ENCODE measurements at regions not wholly inside any gene's neighbourhood (a gene's known extent, or its start where the extent isn't known, plus 50 kb on each side); places are given as distances from the start of the nearest gene placed in this dataset.

- DNase-seq: no peak
- intact Hi-C loops (cut with DNase I; ENCODE audit: low total_unique reads): no loop called here
- Histone ChIP-seq H3K4me1 (peaks cover 0 to 12% (median 2%) of the 10 kb centered on the region in 6 donors), H3K4me3 (no peak overlapping the region), H3K27me3 (replicated peaks in 1 of 7) (no peaks in the 10 kb centered on the region), H3K9me3 (no peaks in the 10 kb centered on the region), H3K36me3 (peaks cover 0 to 12% (median 0%) of the 10 kb centered on the region in 6 donors), H3K27ac (no peak overlapping the region)
- no peak for TF ChIP-seq POLR2AphosphoS5 (IDR thresholded peaks at IDR 0.05)
- no peak for TF ChIP-seq CTCF (IDR thresholded peaks at IDR 0.05 in 8 of 11, conservative IDR thresholded peaks at IDR 0.05 in 3 of 11)
- no peak for TF ChIP-seq POLR2A (IDR thresholded peaks at IDR 0.05)
- WGBS, 5 donors: 67 to 86% (median 79%) methylated on average over 3 of the region's 3 CpGs
Observed at GRCh38 chr2:186422226-186422625, 63.8 kb upstream of the ZC3H15 start.

- Histone ChIP-seq H3K27ac (no peak overlapping the region), H3K9me3 (no peaks in the 10 kb centered on the region), H3K4me3 (no peak overlapping the region), H3K36me3 (peaks cover 0 to 3% (median 0%) of the 10 kb centered on the region in 6 donors), H3K27me3 (replicated peaks in 1 of 7) (no peaks in the 10 kb centered on the region), H3K4me1 (peaks cover 0 to 12% (median 2%) of the 10 kb centered on the region in 6 donors)
- intact Hi-C loops (cut with DNase I; ENCODE audit: low total_unique reads): no loop called here
- 84 to 100% (median 88%) methylated on average over 2 of the region's 2 CpGs for WGBS, 5 donors
- TF ChIP-seq CTCF (IDR thresholded peaks at IDR 0.05 in 8 of 11, conservative IDR thresholded peaks at IDR 0.05 in 3 of 11) (no peak), POLR2AphosphoS5 (IDR thresholded peaks at IDR 0.05) (no peak), POLR2A (IDR thresholded peaks at IDR 0.05) (no peak)
- DNase-seq: no peak
Observed at GRCh38 chr2:186423481-186423880, 62.6 kb upstream of the ZC3H15 start.

- no peak for TF ChIP-seq POLR2AphosphoS5 (IDR thresholded peaks at IDR 0.05)
- no peak for TF ChIP-seq POLR2A (IDR thresholded peaks at IDR 0.05)
- intact Hi-C loops (cut with DNase I; ENCODE audit: low total_unique reads): no loop called here
- no peaks in the 10 kb centered on the region for H3K36me3 ChIP-seq
- no peak for DNase-seq
- 67 to 82% (median 80%) methylated on average over 2 of the region's 2 CpGs for WGBS, 5 donors
- no peaks in the 10 kb centered on the region for H3K27me3 ChIP-seq (replicated peaks in 1 of 7)
- H3K4me3 ChIP-seq: no peak overlapping the region
- peaks cover 0 to 12% (median 2%) of the 10 kb centered on the region in 6 donors for H3K4me1 ChIP-seq
- no peak overlapping the region for H3K27ac ChIP-seq
- H3K9me3 ChIP-seq: no peaks in the 10 kb centered on the region
Observed at GRCh38 chr2:186424265-186424664, 61.8 kb upstream of the ZC3H15 start.

- Histone ChIP-seq H3K9me3 (no peaks in the 10 kb centered on the region), H3K27ac (no peak overlapping the region), H3K27me3 (replicated peaks in 1 of 7) (no peaks in the 10 kb centered on the region), H3K4me3 (no peak overlapping the region), H3K4me1 (peaks cover 0 to 12% (median 2%) of the 10 kb centered on the region in 6 donors), H3K36me3 (no peaks in the 10 kb centered on the region)
- intact Hi-C loops (cut with DNase I; ENCODE audit: low total_unique reads): no loop called here
- TF ChIP-seq CTCF (IDR thresholded peaks at IDR 0.05 in 8 of 11, conservative IDR thresholded peaks at IDR 0.05 in 3 of 11) (no peak), POLR2AphosphoS5 (IDR thresholded peaks at IDR 0.05) (no peak), POLR2A (IDR thresholded peaks at IDR 0.05) (no peak)
- DNase-seq: no peak
- WGBS, 5 donors: 89 to 93% (median 89%) methylated on average over 1 of the region's 1 CpG
Observed at GRCh38 chr2:186425576-186425975, 60.5 kb upstream of the ZC3H15 start.

Data from spleen (tissue), 11 donors.